Activated naive CD4-positive, alpha-beta T cell treated with anti-CD3 and anti-CD28 coated beads, Interleukin-2, amount 50 U/mL, for 72 hours (primary cell): ENCODE measurements at regions not wholly inside any gene's neighbourhood (a gene's known extent, or its start where the extent isn't known, plus 50 kb on each side); places are given as distances from the start of the nearest gene placed in this dataset.

Source experiments
- ATAC-seq, 2 donors: fragments of 150-1000 bp; cut with Tn5 transposase; 2 replicates each; pipeline ENCODE4 v1.10.0; 2021; ENCODE audit warnings: mild to moderate bottlenecking in 2 of 2, moderate library complexity in 2 of 2
- DNase-seq, 2 donors: peaks; one replicate each; pipeline ENCODE4 v3.0.0; 2021 to 2022; ENCODE audit warnings: low spot score in 2 of 2
- H3K27ac Mint-ChIP-seq, 2 donors: one replicate each; pipeline ENCODE4 v1.8.0; 2022; ENCODE audit warnings: mild to moderate bottlenecking in 2 of 2, mixed read lengths in 2 of 2
- H3K36me3 Mint-ChIP-seq, 2 donors: one replicate each; pipeline ENCODE4 v1.8.0; 2022; ENCODE audit warnings: mixed read lengths in 2 of 2
- H3K9me3 Mint-ChIP-seq, 2 donors: one replicate each; pipeline ENCODE4 v1.8.0; 2022; ENCODE audit warnings: mixed read lengths in 2 of 2

DNA sequence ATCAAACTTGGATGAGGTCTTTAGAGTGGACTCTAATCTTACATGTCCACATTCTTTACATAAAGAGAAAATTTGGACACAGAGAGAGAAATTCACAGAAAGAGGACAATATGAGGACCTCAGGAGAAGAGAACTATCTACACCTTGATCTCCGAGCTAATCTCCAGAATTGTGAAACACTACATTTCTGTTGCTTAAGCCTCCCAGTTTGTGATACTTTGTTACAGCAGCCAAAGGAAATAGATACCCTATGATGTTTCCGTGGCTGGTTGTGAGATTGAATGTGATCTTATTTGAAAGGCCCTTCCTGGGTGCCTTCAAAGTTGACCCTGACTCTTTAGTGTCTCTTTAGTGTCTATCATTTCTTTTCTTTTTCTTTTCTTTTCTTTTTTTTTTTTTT is 326.1 kb upstream of the CLNK start:
- ATAC-seq (no peak), DNase-seq (no peak)
- peaks cover 8 to 13% of the 10 kb centered on the region in 2 donors for H3K9me3 Mint-ChIP-seq
- H3K27ac Mint-ChIP-seq: no peak overlapping the region
- H3K36me3 Mint-ChIP-seq: no peaks in the 10 kb centered on the region

DNA sequence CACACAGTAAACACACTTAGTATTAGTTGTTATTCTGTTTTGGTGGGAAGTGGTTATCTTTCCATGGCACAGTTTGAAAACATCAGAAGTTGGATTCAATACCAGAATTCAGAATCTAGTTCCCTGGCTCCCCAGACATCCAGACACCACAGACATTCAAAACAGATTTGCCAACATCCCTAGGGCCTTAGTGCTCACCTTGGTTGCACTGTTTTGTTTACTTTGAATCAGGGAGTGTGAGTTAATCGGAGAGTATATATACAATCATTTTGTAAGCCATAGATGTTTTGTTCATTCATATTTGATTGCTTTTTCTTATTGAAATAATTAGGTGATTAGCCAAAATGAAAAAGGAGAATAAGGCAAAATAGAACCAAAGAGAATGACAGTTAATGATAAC is 324.7 kb upstream of the CLNK start:
- no peak for ATAC-seq
- Mint-ChIP-seq H3K27ac (no peak overlapping the region), H3K36me3 (no peaks in the 10 kb centered on the region), H3K9me3 (peaks cover 8 to 13% of the 10 kb centered on the region in 2 donors)
- no peak for DNase-seq

DNA sequence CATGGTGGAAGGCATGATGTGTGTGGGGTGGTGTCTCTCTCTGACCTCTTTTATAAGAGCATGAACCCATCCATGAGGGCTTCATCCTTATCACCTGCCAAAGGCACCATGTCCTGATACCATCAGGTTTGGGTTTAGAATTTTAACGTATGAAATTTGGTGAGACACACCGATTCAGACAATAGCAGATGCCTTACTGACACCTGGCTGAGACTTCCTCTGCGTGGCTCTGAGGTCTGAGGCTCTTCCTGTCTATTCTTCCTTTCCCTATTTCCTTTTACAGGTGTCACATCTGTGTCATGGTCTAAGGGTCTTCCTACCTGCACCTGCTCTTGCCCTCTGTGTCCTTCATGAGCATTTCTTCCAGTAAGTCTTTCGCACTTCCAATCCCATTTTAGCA is 320.7 kb upstream of the CLNK start:
- H3K36me3 Mint-ChIP-seq: no peaks in the 10 kb centered on the region
- peaks cover 6 to 13% of the 10 kb centered on the region in 2 donors for H3K9me3 Mint-ChIP-seq
- H3K27ac Mint-ChIP-seq: no peak overlapping the region
- no peak for ATAC-seq
- DNase-seq: no peak

DNA sequence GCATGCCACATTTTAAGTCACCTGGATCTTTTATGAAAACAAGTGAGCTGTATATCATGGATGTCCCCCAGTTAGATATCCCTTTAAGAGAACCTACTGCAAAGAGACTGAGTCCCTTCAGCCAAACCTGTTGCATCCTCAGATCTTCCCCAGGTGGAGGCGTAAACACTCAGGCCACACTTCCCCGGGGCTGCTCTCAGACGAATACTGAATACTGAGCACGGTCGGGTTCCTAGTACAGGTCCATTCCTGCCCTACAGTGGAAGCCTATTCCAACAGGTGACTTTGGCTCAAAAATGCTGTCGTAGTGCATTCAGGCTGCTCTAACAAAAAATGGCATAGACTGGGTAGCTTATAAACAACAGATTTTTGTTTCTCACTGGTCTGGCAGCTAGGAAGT is 320.2 kb upstream of the CLNK start:
- H3K36me3 Mint-ChIP-seq: no peaks in the 10 kb centered on the region
- H3K27ac Mint-ChIP-seq: no peak overlapping the region
- DNase-seq: no peak
- H3K9me3 Mint-ChIP-seq: peaks cover 6 to 13% of the 10 kb centered on the region in 2 donors
- ATAC-seq: no peak

DNA sequence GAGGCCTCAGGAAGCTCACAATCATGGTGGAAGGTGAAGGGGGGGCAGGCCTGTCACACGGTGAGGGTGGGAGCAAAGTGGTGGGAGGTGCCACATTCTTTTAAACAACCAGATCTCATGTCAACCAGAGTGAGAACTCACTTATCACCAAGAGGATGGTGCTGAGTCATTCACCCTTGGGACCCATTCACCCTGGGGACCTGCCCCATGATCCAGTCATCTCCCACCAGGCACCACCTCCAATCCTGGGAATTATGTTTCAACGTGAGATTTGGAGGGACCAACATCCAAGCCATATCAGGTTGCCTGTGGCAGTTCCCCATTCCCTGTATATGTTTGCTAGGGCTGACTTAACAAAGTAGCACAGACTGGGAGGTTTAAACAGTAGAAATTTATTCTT is 318.4 kb upstream of the CLNK start:
- Mint-ChIP-seq H3K36me3 (no peaks in the 10 kb centered on the region), H3K9me3 (peaks cover 3 to 10% of the 10 kb centered on the region in 2 donors), H3K27ac (no peak overlapping the region)
- DNase-seq: no peak
- ATAC-seq: no peak

DNA sequence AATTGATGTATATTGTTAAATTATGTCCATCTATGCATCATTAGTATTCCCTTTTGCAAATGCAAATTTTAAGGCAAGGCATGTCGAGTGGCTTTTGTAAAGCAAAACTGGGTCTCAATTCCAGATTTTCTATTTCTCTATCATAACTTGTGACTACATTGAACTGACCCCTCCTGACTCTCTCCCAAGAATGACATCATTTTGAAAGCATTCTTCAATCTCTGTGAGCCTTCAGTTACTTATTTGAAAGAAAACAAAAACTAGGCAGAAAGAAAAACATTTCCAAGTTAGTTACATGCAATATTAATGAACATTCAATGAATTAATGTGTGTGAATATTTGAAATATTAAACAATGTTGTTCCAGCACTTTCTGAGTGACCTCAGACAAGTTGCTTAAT is 314.3 kb upstream of the CLNK start:
- ATAC-seq (no peak), DNase-seq (no peak)
- Mint-ChIP-seq H3K36me3 (no peaks in the 10 kb centered on the region), H3K27ac (no peak overlapping the region), H3K9me3 (no peaks in the 10 kb centered on the region)

DNA sequence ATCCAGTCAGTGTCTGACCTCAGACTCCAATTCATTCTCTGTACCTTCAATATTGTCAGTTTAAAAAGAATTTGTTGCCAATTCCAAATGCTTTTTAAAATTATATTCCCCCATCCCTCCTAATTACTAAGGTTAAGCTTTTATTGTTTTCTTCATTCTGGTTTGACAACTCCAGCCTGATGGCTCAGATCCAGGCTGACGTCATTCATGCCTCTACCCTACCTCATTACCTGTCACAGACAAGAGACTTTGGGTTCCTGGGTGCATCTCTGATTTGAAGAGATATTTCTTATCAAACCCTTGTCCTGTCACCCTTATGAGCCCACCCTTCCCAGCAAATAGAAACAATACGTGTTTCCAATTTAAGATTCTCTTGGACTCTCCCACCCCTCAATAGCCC is 300.2 kb upstream of the CLNK start:
- no peaks in the 10 kb centered on the region for H3K36me3 Mint-ChIP-seq
- H3K27ac Mint-ChIP-seq: no peak overlapping the region
- DNase-seq (no peak), ATAC-seq (no peak)
- H3K9me3 Mint-ChIP-seq: peaks cover 4 to 8% of the 10 kb centered on the region in 2 donors

DNA sequence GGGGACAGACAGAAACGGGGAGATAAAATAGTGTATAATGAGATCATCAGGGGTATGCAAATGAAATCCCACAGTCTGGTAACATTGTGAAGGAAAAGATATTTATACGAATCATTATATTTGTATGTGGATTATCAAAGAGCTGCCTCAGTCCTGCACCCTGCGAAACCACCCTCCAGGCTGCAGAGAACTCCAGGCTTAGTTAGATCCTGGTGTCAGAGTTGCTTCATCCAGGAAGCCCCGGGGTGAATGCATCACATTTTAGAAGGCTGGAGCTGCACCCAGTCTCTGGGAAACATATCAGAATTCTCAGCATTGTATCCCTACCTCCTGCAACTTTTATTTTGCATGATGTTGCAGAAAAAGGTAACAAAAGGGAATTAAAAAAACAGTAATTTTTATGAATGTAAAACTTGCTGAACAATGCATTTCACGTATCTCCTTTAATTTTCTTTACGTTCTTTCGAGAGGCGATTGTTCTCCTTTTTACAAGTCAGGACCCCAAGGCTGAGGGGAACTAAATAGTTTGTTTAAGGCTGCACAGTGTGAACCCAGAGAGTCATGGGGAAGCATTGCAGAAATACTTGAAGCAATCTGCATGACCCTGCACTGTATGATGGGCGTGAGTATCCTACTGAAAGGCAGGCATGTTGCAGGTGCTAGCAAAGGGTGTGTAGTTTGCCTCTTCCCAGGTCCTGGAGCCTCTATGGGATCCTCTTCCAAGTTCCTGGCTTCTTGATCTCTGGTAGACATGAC is 299.5 kb upstream of the CLNK start:
- H3K9me3 Mint-ChIP-seq: peaks cover 4 to 7% of the 10 kb centered on the region in 2 donors
- no peak overlapping the region for H3K27ac Mint-ChIP-seq
- H3K36me3 Mint-ChIP-seq: no peaks in the 10 kb centered on the region
- DNase-seq (no peak), ATAC-seq (no peak)

DNA sequence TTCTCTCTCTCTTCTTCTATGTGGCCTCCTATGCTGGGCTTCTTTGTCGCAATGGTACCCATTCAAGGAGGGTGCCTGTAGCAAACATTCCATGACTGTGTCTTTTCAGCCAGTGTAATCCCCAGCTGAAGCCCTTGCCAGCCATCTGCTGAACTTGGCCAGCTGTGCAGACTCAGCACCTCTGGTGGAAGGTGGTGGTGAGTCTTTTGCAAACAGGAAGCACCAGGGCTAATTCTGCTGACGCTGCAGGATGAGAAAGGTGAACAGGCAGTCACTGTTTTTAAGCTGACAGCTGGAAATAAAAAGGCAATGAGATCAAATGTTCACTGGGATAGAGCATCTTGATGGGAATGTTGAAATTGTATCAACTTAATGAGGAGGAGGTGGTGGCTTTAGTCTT is 298.7 kb upstream of the CLNK start:
- peaks cover 4% of the 10 kb centered on the region in 2 donors for H3K9me3 Mint-ChIP-seq
- H3K36me3 Mint-ChIP-seq: no peaks in the 10 kb centered on the region
- H3K27ac Mint-ChIP-seq: no peak overlapping the region
- DNase-seq: no peak
- ATAC-seq: no peak

DNA sequence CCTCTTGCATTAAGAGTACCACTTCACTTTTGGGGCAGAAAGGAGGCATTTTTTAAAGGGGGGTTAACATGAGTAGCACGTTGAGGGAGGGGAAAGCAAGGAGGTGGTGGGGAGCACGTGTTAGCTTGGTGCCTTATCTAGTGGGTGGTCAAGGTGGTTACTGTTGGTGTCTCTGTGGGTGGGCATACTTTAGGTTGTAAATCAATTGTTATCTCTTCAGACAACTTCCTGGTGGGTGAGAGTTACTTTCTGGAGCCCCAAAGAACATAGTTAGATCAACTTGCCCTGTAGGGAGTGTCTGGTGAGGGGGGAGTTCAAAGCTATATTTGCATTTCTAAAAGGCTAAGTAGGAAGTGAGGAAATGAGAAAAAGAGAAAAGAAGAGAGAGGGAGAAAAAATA is 297.7 kb upstream of the CLNK start:
- H3K9me3 Mint-ChIP-seq: no peaks in the 10 kb centered on the region
- ATAC-seq (no peak), DNase-seq (no peak)
- no peaks in the 10 kb centered on the region for H3K36me3 Mint-ChIP-seq
- H3K27ac Mint-ChIP-seq: no peak overlapping the region

DNA sequence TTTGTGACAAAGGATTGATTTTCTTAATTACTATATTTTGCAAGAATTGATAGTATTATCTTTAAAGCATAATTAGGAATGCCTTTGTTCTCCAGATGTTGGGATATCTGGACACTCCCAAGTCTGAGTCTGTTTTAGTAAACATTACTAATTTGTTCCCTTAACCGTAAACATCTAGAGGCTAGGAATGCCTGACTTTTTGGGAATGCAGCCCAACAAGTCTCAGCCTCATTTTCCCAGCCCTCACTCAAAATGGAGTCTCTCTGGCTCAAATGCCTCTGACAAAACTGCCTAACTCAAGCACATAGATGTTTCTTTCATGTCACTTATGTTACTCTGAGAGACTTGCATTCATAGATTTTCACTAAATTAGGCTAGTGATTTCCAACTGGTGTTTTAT is 297.0 kb upstream of the CLNK start:
- no peaks in the 10 kb centered on the region for H3K36me3 Mint-ChIP-seq
- DNase-seq: no peak
- H3K27ac Mint-ChIP-seq: no peak overlapping the region
- H3K9me3 Mint-ChIP-seq: no peaks in the 10 kb centered on the region
- ATAC-seq: no peak

DNA sequence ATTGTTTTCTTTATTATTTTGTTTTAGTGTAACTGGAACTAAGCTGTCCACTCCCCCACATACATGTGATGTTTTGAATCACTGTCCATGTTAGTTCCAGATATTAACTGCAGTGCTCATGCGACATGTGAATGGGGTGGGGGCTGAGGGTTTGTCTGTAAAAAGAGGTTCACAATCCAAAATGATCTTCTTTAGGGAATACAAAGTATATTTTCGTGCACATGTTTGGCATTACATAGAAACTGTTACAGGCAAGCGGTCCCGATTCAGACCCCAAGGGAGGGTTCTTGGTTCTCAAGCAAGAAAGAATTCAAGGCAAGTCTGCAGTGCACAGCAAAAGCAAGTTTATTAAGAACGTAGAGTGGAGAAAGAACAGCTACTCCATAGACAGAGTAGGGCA is 296.5 kb upstream of the CLNK start:
- Mint-ChIP-seq H3K36me3 (no peaks in the 10 kb centered on the region), H3K27ac (no peak overlapping the region), H3K9me3 (no peaks in the 10 kb centered on the region)
- no peak for DNase-seq
- ATAC-seq: no peak

DNA sequence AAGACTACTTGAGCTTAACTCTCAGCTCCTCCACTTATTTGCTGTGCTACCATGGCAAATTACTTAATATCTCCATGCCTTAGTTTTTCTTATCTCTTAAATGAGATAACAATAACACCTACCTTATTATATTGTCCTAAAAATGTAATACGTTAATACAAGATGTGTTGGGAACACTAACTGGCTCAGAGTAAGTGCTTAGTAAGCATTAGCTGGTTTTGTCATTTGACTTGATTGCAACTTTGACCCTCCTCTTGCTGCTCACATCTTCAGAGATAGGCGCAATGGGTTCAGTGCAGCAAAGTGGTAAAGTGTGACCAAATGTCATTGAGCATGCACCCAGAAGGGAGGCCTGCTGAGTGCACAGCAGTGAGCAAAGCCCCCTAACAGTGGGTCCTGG is 294.5 kb upstream of the CLNK start:
- DNase-seq (no peak), ATAC-seq (no peak)
- H3K36me3 Mint-ChIP-seq: no peaks in the 10 kb centered on the region
- no peak overlapping the region for H3K27ac Mint-ChIP-seq
- peaks cover 0 to 4% of the 10 kb centered on the region in 2 donors for H3K9me3 Mint-ChIP-seq

DNA sequence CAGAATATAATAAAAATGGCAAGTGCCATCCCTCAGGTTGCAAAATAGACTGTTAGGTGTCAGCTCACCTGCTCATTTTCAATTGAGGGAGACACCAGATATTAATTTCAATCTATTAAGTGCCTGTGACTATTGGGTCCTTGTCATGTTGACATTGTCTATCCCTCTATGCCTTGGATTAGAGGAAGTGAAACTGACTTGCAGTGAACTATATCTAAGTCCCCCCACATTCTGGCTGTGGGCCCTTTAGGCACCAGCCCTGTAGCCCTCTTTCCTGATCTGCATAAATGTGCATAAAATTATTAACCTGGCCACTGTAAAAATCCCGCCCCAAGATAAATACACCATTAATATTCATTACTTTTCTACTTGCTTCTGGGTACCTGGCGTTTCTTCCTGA is 293.0 kb upstream of the CLNK start:
- ATAC-seq: no peak
- Mint-ChIP-seq H3K36me3 (no peaks in the 10 kb centered on the region), H3K27ac (no peak overlapping the region), H3K9me3 (peaks cover 0 to 4% of the 10 kb centered on the region in 2 donors)
- DNase-seq: no peak

DNA sequence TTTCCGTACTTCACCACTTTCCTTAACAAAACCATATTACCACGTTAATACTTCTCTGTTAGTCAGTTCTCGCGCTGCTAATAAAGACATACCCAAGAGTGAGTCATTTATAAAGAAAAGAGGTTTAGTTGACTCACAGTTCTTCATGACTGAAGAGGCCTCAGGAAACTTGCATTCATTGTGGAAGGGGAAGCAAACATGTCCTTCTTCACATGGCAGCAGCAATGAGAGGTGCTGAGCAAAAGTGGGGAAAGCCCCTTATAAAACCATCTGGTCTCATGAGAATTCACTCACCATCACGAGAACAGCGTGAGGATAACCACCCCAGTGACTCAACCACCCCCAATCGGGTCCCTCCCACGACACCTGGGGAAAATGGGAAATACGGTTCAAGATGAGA is 289.8 kb upstream of the CLNK start:
- peaks cover 0 to 4% of the 10 kb centered on the region in 2 donors for H3K9me3 Mint-ChIP-seq
- DNase-seq (no peak), ATAC-seq (peak in 1 of 2 donors; percentile 84)
- no peaks in the 10 kb centered on the region for H3K36me3 Mint-ChIP-seq
- no peak overlapping the region for H3K27ac Mint-ChIP-seq

DNA sequence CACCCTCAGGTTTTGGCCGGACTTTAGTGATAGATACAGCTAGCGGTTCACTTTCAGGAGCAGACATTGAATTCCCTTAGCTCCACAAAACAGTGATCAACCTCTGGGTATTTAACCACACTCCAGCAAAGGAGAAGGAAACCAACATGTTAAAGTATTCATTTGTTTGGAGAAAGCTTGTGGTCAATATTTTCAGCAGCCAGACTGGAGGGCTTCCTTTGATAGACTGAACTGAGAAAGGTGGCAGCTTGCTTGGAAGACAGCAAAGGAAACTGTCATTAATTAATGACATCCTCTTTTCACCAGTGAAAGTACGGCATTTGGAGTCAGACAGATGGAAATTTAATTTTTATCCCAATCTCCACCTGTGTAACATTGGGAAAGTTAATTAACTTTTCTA is 289.1 kb upstream of the CLNK start:
- Mint-ChIP-seq H3K27ac (no peak overlapping the region), H3K36me3 (no peaks in the 10 kb centered on the region), H3K9me3 (peaks cover 0 to 4% of the 10 kb centered on the region in 2 donors)
- DNase-seq: no peak
- ATAC-seq: no peak

DNA sequence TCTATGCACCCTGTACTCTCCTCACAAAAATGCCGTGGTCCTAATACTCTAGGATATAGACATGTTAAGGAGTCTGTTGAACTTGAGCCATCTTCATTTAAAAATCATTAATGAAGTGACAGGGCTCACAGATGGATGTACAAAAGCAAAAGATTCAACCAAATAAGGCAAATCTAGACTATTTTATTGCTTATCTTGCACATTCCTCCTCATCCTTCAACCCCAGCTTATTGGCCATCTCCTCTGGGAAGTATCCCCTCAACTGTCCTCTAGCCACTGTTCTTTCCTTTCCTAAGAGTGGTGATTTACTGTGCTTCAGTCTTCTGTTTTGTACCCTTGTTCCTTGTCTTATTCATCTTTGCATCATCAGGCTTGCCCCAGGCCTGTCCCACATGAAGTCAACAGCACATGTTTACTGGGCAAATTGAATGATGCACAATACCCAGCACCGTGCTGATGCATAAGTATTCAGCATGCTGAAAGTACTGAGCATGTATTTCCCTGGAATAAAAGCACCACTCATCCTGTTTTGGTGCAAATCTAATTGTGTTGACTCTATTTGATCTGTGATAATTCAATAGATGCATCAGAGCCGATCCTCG is 287.3 kb upstream of the CLNK start:
- H3K36me3 Mint-ChIP-seq: no peaks in the 10 kb centered on the region
- no peak for ATAC-seq
- H3K27ac Mint-ChIP-seq: no peak overlapping the region
- DNase-seq: no peak
- peaks cover 0 to 4% of the 10 kb centered on the region in 2 donors for H3K9me3 Mint-ChIP-seq

DNA sequence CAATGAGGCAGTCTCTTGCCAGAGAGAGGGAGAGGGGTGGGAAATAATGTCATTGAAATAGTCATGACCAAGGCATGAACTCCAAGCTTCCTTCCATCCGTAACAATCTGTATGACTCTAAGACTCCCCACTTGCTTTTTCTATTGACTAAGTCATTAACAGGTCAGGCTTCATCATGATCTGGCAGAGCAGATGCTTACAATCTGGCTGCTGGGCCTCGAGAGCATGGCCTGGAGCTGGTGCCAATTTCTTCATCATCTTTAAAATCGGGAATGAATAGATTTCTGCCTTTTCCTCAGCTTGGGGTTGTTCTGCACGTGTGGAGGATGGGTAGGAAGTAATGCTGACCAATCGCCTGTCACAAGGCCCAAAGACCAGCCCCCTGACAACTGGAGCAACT is 280.6 kb upstream of the CLNK start:
- ATAC-seq (no peak), DNase-seq (no peak)
- H3K36me3 Mint-ChIP-seq: no peaks in the 10 kb centered on the region
- no peak overlapping the region for H3K27ac Mint-ChIP-seq
- H3K9me3 Mint-ChIP-seq: peaks cover 9 to 13% of the 10 kb centered on the region in 2 donors
